ENCODE measurements at regions not wholly inside any gene's neighbourhood (a gene's known extent, or its start where the extent isn't known, plus 50 kb on each side); places are given as distances from the start of the nearest gene placed in this dataset.

GRCh38 chr4:185966997-185967775, 101.8 kb upstream of the TLR3 start:
- DNase-seq (ENCODE audit: low spot score), result no peak
- in situ Hi-C loops (cut with MboI; ENCODE audit: low sequenced_read_pairs, unreplicated experiment), result no loop called here
- no peak for TF ChIP-seq CTCF (IDR thresholded peaks at IDR 0.05; ENCODE audit: borderline replicate concordance, control extremely low read depth, extremely low read depth, insufficient read depth, missing control alignments)

- in situ Hi-C loops (cut with MboI; ENCODE audit: low sequenced_read_pairs, unreplicated experiment), result no loop called here
- no peak for DNase-seq (ENCODE audit: low spot score)
- no peak for TF ChIP-seq CTCF (IDR thresholded peaks at IDR 0.05; ENCODE audit: borderline replicate concordance, control extremely low read depth, extremely low read depth, insufficient read depth, missing control alignments)
Observed at GRCh38 chr4:185969657-185970056, 99.3 kb upstream of the TLR3 start.

- in situ Hi-C loops (cut with MboI; ENCODE audit: low sequenced_read_pairs, unreplicated experiment), result no loop called here
- no peak for TF ChIP-seq CTCF (IDR thresholded peaks at IDR 0.05; ENCODE audit: borderline replicate concordance, control extremely low read depth, extremely low read depth, insufficient read depth, missing control alignments)
- DNase-seq (ENCODE audit: low spot score), result no peak
Observed at GRCh38 chr4:185987961-185988627, 80.9 kb upstream of the TLR3 start.

GRCh38 chr4:185991770-185992169, 77.2 kb upstream of the TLR3 start:
- in situ Hi-C loops (cut with MboI; ENCODE audit: low sequenced_read_pairs, unreplicated experiment), result no loop called here

GRCh38 chr4:185992585-185992984, 76.4 kb upstream of the TLR3 start:
- no peak for DNase-seq (ENCODE audit: low spot score)
- in situ Hi-C loops (cut with MboI; ENCODE audit: low sequenced_read_pairs, unreplicated experiment), result no loop called here
- no peak for TF ChIP-seq CTCF (IDR thresholded peaks at IDR 0.05; ENCODE audit: borderline replicate concordance, control extremely low read depth, extremely low read depth, insufficient read depth, missing control alignments)

More at GRCh38 chr4:185991770-185992169, 77.2 kb upstream of the TLR3 start:
- no peak for TF ChIP-seq CTCF (IDR thresholded peaks at IDR 0.05; ENCODE audit: borderline replicate concordance, control extremely low read depth, extremely low read depth, insufficient read depth, missing control alignments)
- DNase-seq (ENCODE audit: low spot score), result no peak

GRCh38 chr4:185993328-185993973, 75.5 kb upstream of the TLR3 start:
- in situ Hi-C loops (cut with MboI; ENCODE audit: low sequenced_read_pairs, unreplicated experiment), result no loop called here
- DNase-seq (ENCODE audit: low spot score), result no peak
- TF ChIP-seq CTCF (IDR thresholded peaks at IDR 0.05; ENCODE audit: borderline replicate concordance, control extremely low read depth, extremely low read depth, insufficient read depth, missing control alignments), result no peak

Measured in GM13976 (cell line).